PC-3 (cell line): ENCODE measurements at regions not wholly inside any gene's neighbourhood (a gene's known extent, or its start where the extent isn't known, plus 50 kb on each side); places are given as distances from the start of the nearest gene placed in this dataset.

Experiments
- EZH2 ChIP-seq: fragments of 300-600 bp; sonication (generic); IDR thresholded peaks from one replicate; pipeline ENCODE4 v1.6.1; 2017; ENCODE audit warnings: antibody characterized with exemption, mild to moderate bottlenecking, low read length; ENCODE audit not compliant: unreplicated experiment
- TF ChIP-seq, protein P1 (sequence below): fragments of 300-600 bp; sonication (generic); conservative IDR thresholded peaks from 2 replicates; pipeline ENCODE4 v1.5.1; 2017; ENCODE audit warnings: antibody characterized with exemption, low read depth, mild to moderate bottlenecking, low read length

- TF ChIP-seq, protein P1, sequence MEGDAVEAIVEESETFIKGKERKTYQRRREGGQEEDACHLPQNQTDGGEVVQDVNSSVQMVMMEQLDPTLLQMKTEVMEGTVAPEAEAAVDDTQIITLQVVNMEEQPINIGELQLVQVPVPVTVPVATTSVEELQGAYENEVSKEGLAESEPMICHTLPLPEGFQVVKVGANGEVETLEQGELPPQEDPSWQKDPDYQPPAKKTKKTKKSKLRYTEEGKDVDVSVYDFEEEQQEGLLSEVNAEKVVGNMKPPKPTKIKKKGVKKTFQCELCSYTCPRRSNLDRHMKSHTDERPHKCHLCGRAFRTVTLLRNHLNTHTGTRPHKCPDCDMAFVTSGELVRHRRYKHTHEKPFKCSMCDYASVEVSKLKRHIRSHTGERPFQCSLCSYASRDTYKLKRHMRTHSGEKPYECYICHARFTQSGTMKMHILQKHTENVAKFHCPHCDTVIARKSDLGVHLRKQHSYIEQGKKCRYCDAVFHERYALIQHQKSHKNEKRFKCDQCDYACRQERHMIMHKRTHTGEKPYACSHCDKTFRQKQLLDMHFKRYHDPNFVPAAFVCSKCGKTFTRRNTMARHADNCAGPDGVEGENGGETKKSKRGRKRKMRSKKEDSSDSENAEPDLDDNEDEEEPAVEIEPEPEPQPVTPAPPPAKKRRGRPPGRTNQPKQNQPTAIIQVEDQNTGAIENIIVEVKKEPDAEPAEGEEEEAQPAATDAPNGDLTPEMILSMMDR, result no peak
- no peak for TF ChIP-seq EZH2
These were observed 337.1 kb upstream of the CA10 start for GRCh38 chr17:52495646-52496045.
